H1 (cell line): ENCODE measurements at regions not wholly inside any gene's neighbourhood (a gene's known extent, or its start where the extent isn't known, plus 50 kb on each side); places are given as distances from the start of the nearest gene placed in this dataset.

Experiments
- ATF3 ChIP-seq: IDR thresholded peaks from 2 replicates; pipeline ENCODE4 v1.6.1; 2011; ENCODE audit warnings: low read depth, mild to moderate bottlenecking, low read length; ENCODE audit not compliant: insufficient read depth
- BCL11A ChIP-seq, 2 experiments: IDR thresholded peaks; one replicate each; pipeline ENCODE4 v1.6.1; 2011; ENCODE audit warnings: low read depth in 2 of 2, low read length in 2 of 2, mild to moderate bottlenecking in 2 of 2
- E2F6 ChIP-seq: IDR thresholded peaks from 2 replicates; pipeline ENCODE4 v1.6.1; 2012; ENCODE audit warnings: inconsistent platforms
- PHF8 ChIP-seq: fragments of 200-600 bp; sonication (generic); conservative IDR thresholded peaks from 2 replicates; pipeline ENCODE4 v1.7.1; 2012; ENCODE audit warnings: low read depth, mild to moderate bottlenecking, inconsistent platforms, low read length, moderate library complexity
- SAP30 ChIP-seq: fragments of 300-600 bp; sonication (generic); IDR thresholded peaks from 2 replicates; pipeline ENCODE4 v1.7.1; 2012; ENCODE audit warnings: low read length, moderate library complexity, mild to moderate bottlenecking, inconsistent platforms; ENCODE audit not compliant: insufficient read depth, insufficient replicate concordance

GRCh38 chr6:9461188-9461587 is 953.7 kb downstream of the TFAP2A start (continued):
- TF ChIP-seq ATF3 = no peak
- no peak for TF ChIP-seq E2F6
- no peak for TF ChIP-seq BCL11A (IDR thresholded peaks at IDR 0.05; ENCODE audit: low read depth in 2 of 2, low read length in 2 of 2)
- TF ChIP-seq SAP30 = no peak
- no peak for TF ChIP-seq PHF8
